ENCODE measurements at regions not wholly inside any gene's neighbourhood (a gene's known extent, or its start where the extent isn't known, plus 50 kb on each side); places are given as distances from the start of the nearest gene placed in this dataset.

GRCh38 chr1:10910681-10911489 lies 101.6 kb upstream of the TARDBP start:
- Histone ChIP-seq H3K4me1 (ENCODE audit: low read length) (no peaks in the 10 kb centered on the region), H3K9me3 (ENCODE audit: insufficient read depth, low read length) (no peaks in the 10 kb centered on the region), H3K4me2 (ENCODE audit: low read length) (no peak overlapping the region), H2AFZ (ENCODE audit: low read depth, low read length) (no peak overlapping the region), H3K36me3 (replicated peaks; ENCODE audit: low read depth, low read length) (no peaks in the 10 kb centered on the region), H3K27ac (ENCODE audit: low read length) (no peak overlapping the region), H4K20me1 (ENCODE audit: insufficient read depth, low read length) (no peaks in the 10 kb centered on the region), H3K9ac (ENCODE audit: low read length) (no peak overlapping the region), H3K4me3 (ENCODE audit: low read length) (no peak overlapping the region), H3K79me2 (ENCODE audit: low read length) (no peaks in the 10 kb centered on the region), H3K27me3 (ENCODE audit: low read depth, low read length) (peaks cover 39% of the 10 kb centered on the region)
- TF ChIP-seq CTCF (IDR thresholded peaks at IDR 0.05; ENCODE audit: low read depth, low read length): no peak
- TF ChIP-seq EZH2phosphoT487 (IDR thresholded peaks at IDR 0.05; ENCODE audit: low read depth): no peak

GRCh38 chr1:10911490-10912166 lies 100.8 kb upstream of the TARDBP start:
- no peaks in the 10 kb centered on the region for H3K9me3 ChIP-seq (ENCODE audit: insufficient read depth, low read length)
- no peak overlapping the region for H3K27ac ChIP-seq (ENCODE audit: low read length)
- no peak overlapping the region for H2AFZ ChIP-seq (ENCODE audit: low read depth, low read length)
- H4K20me1 ChIP-seq (ENCODE audit: insufficient read depth, low read length): no peaks in the 10 kb centered on the region
- no peaks in the 10 kb centered on the region for H3K4me1 ChIP-seq (ENCODE audit: low read length)
- peaks cover 39% of the 10 kb centered on the region for H3K27me3 ChIP-seq (ENCODE audit: low read depth, low read length)
- H3K4me2 ChIP-seq (ENCODE audit: low read length): no peak overlapping the region
- no peaks in the 10 kb centered on the region for H3K36me3 ChIP-seq (replicated peaks; ENCODE audit: low read depth, low read length)
- no peak overlapping the region for H3K9ac ChIP-seq (ENCODE audit: low read length)
- TF ChIP-seq CTCF (IDR thresholded peaks at IDR 0.05; ENCODE audit: low read depth, low read length): no peak
- no peak for TF ChIP-seq EZH2phosphoT487 (IDR thresholded peaks at IDR 0.05; ENCODE audit: low read depth)
- H3K4me3 ChIP-seq (ENCODE audit: low read length): no peak overlapping the region
- H3K79me2 ChIP-seq (ENCODE audit: low read length): no peaks in the 10 kb centered on the region

GRCh38 chr1:10912441-10912840 lies 100.0 kb upstream of the TARDBP start:
- H3K79me2 ChIP-seq (ENCODE audit: low read length): no peaks in the 10 kb centered on the region
- H4K20me1 ChIP-seq (ENCODE audit: insufficient read depth, low read length): no peaks in the 10 kb centered on the region
- no peak overlapping the region for H2AFZ ChIP-seq (ENCODE audit: low read depth, low read length)
- no peaks in the 10 kb centered on the region for H3K4me1 ChIP-seq (ENCODE audit: low read length)
- no peak overlapping the region for H3K27ac ChIP-seq (ENCODE audit: low read length)
- H3K36me3 ChIP-seq (replicated peaks; ENCODE audit: low read depth, low read length): no peaks in the 10 kb centered on the region
- no peak overlapping the region for H3K9ac ChIP-seq (ENCODE audit: low read length)
- H3K9me3 ChIP-seq (ENCODE audit: insufficient read depth, low read length): no peaks in the 10 kb centered on the region
- peaks cover 38% of the 10 kb centered on the region for H3K27me3 ChIP-seq (ENCODE audit: low read depth, low read length)
- H3K4me2 ChIP-seq (ENCODE audit: low read length): no peak overlapping the region
- H3K4me3 ChIP-seq (ENCODE audit: low read length): no peak overlapping the region
- no peak for TF ChIP-seq EZH2phosphoT487 (IDR thresholded peaks at IDR 0.05; ENCODE audit: low read depth)

- H4K20me1 ChIP-seq (ENCODE audit: insufficient read depth, low read length): no peaks in the 10 kb centered on the region
- no peak overlapping the region for H3K9ac ChIP-seq (ENCODE audit: low read length)
- TF ChIP-seq EZH2phosphoT487 (IDR thresholded peaks at IDR 0.05; ENCODE audit: low read depth): no peak
- TF ChIP-seq CTCF (IDR thresholded peaks at IDR 0.05; ENCODE audit: low read depth, low read length): no peak
- no peaks in the 10 kb centered on the region for H3K4me1 ChIP-seq (ENCODE audit: low read length)
- no peaks in the 10 kb centered on the region for H3K9me3 ChIP-seq (ENCODE audit: insufficient read depth, low read length)
- H3K27ac ChIP-seq (ENCODE audit: low read length): no peak overlapping the region
- peaks cover 36% of the 10 kb centered on the region for H3K27me3 ChIP-seq (ENCODE audit: low read depth, low read length)
- no peaks in the 10 kb centered on the region for H3K36me3 ChIP-seq (replicated peaks; ENCODE audit: low read depth, low read length)
- no peak overlapping the region for H3K4me2 ChIP-seq (ENCODE audit: low read length)
- H3K79me2 ChIP-seq (ENCODE audit: low read length): no peaks in the 10 kb centered on the region
- H2AFZ ChIP-seq (ENCODE audit: low read depth, low read length): no peak overlapping the region
- H3K4me3 ChIP-seq (ENCODE audit: low read length): no peak overlapping the region
Measured at GRCh38 chr1:10914056-10914455, 98.4 kb upstream of the TARDBP start.
